ENCODE measurements at regions not wholly inside any gene's neighbourhood (a gene's known extent, or its start where the extent isn't known, plus 50 kb on each side); places are given as distances from the start of the nearest gene placed in this dataset.

DNA sequence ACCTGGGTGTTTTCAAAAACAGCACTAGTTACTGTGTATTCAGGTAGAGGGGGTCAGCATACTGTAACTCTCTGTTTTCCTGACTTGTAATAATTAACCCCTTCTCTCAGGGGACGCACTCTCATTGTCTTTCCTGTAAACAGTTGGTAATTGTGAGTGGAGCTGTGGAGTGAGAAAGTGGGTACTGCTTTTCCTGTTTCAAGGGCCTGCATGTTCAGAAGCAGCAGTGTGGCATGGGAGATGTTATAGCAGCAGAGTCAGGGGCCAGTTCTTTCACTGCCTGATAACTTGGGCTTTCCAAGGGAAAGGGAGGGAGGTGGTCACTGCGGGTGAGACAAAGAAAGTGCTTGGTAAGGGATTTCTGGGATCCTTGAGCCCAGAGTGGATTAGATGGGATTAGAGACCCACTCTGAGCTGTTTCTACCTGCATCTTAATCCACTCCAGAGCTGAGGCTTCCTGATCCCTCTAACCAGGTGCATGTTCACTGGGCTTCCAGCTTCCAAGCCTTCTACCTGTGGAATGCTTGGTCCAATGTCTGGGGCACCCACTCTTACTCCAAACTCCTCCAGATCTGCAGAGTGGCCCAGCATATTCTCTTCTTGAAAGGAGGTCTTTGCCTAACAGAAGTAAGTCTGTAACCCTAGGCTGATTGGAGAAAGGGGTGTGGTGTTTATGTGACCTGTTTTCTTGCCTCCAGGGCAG, 105.2 kb downstream of the RPLP1 start:
- TF ChIP-seq NFIC (IDR thresholded peaks at IDR 0.05) = no peak
- no peak for TF ChIP-seq ZBTB7A (IDR thresholded peaks at IDR 0.05; ENCODE audit: low read depth)
- TF ChIP-seq TAF1 (IDR thresholded peaks at IDR 0.05; ENCODE audit: low read depth) = no peak
- TF ChIP-seq, protein P1, sequence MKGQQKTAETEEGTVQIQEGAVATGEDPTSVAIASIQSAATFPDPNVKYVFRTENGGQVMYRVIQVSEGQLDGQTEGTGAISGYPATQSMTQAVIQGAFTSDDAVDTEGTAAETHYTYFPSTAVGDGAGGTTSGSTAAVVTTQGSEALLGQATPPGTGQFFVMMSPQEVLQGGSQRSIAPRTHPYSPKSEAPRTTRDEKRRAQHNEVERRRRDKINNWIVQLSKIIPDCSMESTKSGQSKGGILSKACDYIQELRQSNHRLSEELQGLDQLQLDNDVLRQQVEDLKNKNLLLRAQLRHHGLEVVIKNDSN (IDR thresholded peaks at IDR 0.05) = no peak
- no peak for TF ChIP-seq YY1 (IDR thresholded peaks at IDR 0.05; ENCODE audit: low read depth)

DNA sequence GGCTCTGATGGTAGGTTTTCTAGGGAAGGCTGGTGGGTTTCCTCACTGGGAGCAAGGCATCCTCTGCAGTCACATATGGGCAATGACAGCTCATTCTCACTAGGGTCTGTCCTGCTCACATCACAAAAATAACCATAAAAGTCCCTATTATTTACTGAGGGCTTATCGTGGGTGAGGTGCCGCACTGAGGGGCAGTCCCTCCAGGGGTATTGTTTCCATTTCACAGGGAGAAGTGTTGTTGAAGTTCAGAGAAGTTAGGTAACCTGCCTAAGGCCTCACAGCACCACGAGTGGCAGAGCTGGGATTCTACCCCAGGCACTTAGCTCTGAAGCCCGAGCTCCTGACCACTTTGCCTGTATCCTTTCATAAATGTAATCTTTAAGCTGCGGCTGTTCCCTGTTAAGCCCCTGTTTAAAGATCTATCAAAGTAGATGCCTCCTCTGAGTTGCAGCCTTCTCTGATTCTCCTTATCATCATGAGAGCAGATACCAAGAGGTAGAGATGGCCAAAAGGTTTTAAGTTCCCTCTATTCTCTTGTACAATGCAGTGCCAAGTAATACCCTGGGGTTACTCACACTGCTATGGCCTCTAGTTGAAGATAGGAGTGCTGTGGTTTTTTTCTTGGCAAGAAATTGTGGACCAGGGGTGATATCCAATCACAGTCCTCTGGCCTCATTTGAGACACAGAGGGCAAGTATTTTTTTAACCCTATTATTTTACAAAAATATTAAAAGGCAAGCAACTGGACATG, 107.0 kb downstream of the RPLP1 start:
- TF ChIP-seq RAD21 (IDR thresholded peaks at IDR 0.05; ENCODE audit: low read depth) (no peak), FOXM1 (IDR thresholded peaks at IDR 0.05; ENCODE audit: borderline replicate concordance, low read depth) (no peak), ZBTB7A (IDR thresholded peaks at IDR 0.05; ENCODE audit: low read depth) (no peak), CREB1 (IDR thresholded peaks at IDR 0.05; ENCODE audit: low read depth) (no peak), TEAD4 (IDR thresholded peaks at IDR 0.05) (no peak), NFIC (IDR thresholded peaks at IDR 0.05) (no peak), TAF1 (IDR thresholded peaks at IDR 0.05; ENCODE audit: low read depth) (no peak), CEBPB (IDR thresholded peaks at IDR 0.05) (no peak), YY1 (IDR thresholded peaks at IDR 0.05; ENCODE audit: low read depth) (no peak), EGR1 (IDR thresholded peaks at IDR 0.05) (no peak), EP300 (IDR thresholded peaks at IDR 0.05; ENCODE audit: borderline replicate concordance) (no peak), TCF12 (IDR thresholded peaks at IDR 0.05; ENCODE audit: low read depth) (no peak)
- TF ChIP-seq, protein P2, sequence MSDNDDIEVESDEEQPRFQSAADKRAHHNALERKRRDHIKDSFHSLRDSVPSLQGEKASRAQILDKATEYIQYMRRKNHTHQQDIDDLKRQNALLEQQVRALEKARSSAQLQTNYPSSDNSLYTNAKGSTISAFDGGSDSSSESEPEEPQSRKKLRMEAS (IDR thresholded peaks at IDR 0.05) = no peak
- TF ChIP-seq, protein P3, sequence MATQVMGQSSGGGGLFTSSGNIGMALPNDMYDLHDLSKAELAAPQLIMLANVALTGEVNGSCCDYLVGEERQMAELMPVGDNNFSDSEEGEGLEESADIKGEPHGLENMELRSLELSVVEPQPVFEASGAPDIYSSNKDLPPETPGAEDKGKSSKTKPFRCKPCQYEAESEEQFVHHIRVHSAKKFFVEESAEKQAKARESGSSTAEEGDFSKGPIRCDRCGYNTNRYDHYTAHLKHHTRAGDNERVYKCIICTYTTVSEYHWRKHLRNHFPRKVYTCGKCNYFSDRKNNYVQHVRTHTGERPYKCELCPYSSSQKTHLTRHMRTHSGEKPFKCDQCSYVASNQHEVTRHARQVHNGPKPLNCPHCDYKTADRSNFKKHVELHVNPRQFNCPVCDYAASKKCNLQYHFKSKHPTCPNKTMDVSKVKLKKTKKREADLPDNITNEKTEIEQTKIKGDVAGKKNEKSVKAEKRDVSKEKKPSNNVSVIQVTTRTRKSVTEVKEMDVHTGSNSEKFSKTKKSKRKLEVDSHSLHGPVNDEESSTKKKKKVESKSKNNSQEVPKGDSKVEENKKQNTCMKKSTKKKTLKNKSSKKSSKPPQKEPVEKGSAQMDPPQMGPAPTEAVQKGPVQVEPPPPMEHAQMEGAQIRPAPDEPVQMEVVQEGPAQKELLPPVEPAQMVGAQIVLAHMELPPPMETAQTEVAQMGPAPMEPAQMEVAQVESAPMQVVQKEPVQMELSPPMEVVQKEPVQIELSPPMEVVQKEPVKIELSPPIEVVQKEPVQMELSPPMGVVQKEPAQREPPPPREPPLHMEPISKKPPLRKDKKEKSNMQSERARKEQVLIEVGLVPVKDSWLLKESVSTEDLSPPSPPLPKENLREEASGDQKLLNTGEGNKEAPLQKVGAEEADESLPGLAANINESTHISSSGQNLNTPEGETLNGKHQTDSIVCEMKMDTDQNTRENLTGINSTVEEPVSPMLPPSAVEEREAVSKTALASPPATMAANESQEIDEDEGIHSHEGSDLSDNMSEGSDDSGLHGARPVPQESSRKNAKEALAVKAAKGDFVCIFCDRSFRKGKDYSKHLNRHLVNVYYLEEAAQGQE (IDR thresholded peaks at IDR 0.05; ENCODE audit: low read depth) = no peak
- TF ChIP-seq, protein P1 (IDR thresholded peaks at IDR 0.05) = no peak

DNA sequence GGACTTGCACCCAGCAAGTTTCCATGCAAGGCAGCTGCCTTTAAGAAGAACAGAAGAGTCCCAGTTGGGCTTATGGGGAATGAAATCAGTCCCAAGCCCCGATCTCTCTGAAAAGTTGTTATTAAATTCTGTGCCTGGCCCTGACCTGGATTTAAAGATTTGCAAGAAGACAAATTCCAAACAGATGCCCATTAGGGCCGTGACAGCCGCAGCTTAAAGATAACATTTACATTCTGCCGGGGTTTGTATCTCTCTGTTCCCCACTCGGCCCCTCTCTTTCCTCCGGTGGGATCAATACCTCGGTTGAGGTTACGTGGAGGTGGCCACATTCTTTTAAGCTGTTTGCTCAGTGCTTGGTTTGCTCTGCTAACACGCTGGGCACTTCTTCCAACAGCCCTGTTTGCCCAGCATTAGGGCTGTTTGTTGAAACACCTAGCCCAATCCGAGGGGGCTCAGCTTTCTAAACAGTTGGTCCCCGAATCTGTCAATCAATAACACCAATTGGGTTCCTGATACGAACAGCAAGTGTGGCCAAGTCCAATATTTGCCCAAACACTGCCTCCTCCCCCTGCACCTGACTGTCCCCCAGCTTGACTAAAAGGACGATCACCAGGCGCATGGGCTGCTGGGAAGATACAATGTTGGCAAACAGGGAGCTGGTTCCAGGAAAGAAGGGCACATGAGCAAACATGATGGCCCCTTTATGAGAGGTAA, 108.6 kb downstream of the RPLP1 start:
- TF ChIP-seq EGR1 (IDR thresholded peaks at IDR 0.05) = no peak
- no peak for TF ChIP-seq NFIC (IDR thresholded peaks at IDR 0.05)
- TF ChIP-seq TEAD4 (IDR thresholded peaks at IDR 0.05) = no peak
- TF ChIP-seq, protein P3 (IDR thresholded peaks at IDR 0.05; ENCODE audit: low read depth) = no peak
- TF ChIP-seq CEBPB (IDR thresholded peaks at IDR 0.05) = no peak
- TF ChIP-seq CREB1 (IDR thresholded peaks at IDR 0.05; ENCODE audit: low read depth) = no peak
- no peak for TF ChIP-seq FOXM1 (IDR thresholded peaks at IDR 0.05; ENCODE audit: borderline replicate concordance, low read depth)
- no peak for TF ChIP-seq ZBTB7A (IDR thresholded peaks at IDR 0.05; ENCODE audit: low read depth)
- TF ChIP-seq, protein P1 (IDR thresholded peaks at IDR 0.05) = no peak
- no peak for TF ChIP-seq EP300 (IDR thresholded peaks at IDR 0.05; ENCODE audit: borderline replicate concordance)
- TF ChIP-seq TCF12 (IDR thresholded peaks at IDR 0.05; ENCODE audit: low read depth) = no peak
- no peak for TF ChIP-seq RAD21 (IDR thresholded peaks at IDR 0.05; ENCODE audit: low read depth)
- no peak for TF ChIP-seq YY1 (IDR thresholded peaks at IDR 0.05; ENCODE audit: low read depth)
- no peak for TF ChIP-seq TAF1 (IDR thresholded peaks at IDR 0.05; ENCODE audit: low read depth)
- TF ChIP-seq, protein P2 (IDR thresholded peaks at IDR 0.05) = no peak

DNA sequence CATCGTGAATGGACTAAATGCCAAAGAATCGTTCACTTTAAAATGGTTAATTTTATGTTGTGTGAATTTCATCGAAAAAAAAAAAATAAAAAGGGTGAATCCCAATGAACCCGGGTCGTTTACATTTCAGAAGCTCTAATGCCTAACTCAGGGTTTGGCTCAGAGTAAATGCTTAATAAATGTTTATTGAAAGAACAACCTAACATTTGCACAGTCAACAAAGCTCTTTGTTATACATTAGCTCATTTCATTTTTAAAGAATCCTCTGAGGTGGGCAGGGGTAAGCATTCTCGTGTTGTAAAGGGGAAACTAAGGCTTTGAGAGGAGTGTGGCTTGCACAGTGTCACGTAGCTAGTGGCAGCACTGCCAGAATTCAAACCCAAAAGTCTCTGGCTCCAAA, 109.5 kb downstream of the RPLP1 start:
- no peak for TF ChIP-seq RAD21 (IDR thresholded peaks at IDR 0.05; ENCODE audit: low read depth)
- TF ChIP-seq, protein P1 (IDR thresholded peaks at IDR 0.05) = no peak
- TF ChIP-seq, protein P2 (IDR thresholded peaks at IDR 0.05) = no peak

Measured in Ishikawa (cell line).